NT2/D1 (cell line): ENCODE measurements at regions not wholly inside any gene's neighbourhood (a gene's known extent, or its start where the extent isn't known, plus 50 kb on each side); places are given as distances from the start of the nearest gene placed in this dataset.

Experiments
- SUZ12 ChIP-seq: IDR thresholded peaks from 2 replicates; pipeline ENCODE4 v1.6.1; 2011; ENCODE audit not compliant: insufficient read length, insufficient read depth; ENCODE audit errors: extremely low read depth
- YY1 ChIP-seq: IDR thresholded peaks from 2 replicates; pipeline ENCODE4 v1.6.1; 2011; ENCODE audit not compliant: insufficient read length, insufficient read depth
- ZNF274 ChIP-seq: IDR thresholded peaks from 2 replicates; pipeline ENCODE4 v1.6.1; 2011; ENCODE audit warnings: mild to moderate bottlenecking, low read depth, low read length

- no peak for TF ChIP-seq ZNF274
- no peak for TF ChIP-seq YY1
- no peak for TF ChIP-seq SUZ12
Observed at GRCh38 chr3:117407317-117407716, 697.7 kb downstream of the TUSC7 start.
